ENCODE measurements at regions not wholly inside any gene's neighbourhood (a gene's known extent, or its start where the extent isn't known, plus 50 kb on each side); places are given as distances from the start of the nearest gene placed in this dataset.
"Not testable (repeated sequence)": the region's sequence is repeated elsewhere in the genome, so short reads cannot be mapped to it uniquely, and the experiment has no call there.

GRCh38 chr7:55736641-55737221, 125.8 kb downstream of the SEPTIN14 start:
- H3K4me2 ChIP-seq (ENCODE audit: low read depth, low read length): peak overlapping the region; percentile 62
- POLR2A ChIA-PET; H3K9ac ChIP-seq (ENCODE audit: insufficient read depth, low read depth, low read length); FAIRE-seq; H3K27ac ChIP-seq (ENCODE audit: extremely low read length, insufficient read depth, low read length); H4K20me1 ChIP-seq (ENCODE audit: insufficient read depth, low read length); CTCF ChIA-PET (ENCODE audit: low intra/inter-chr PET ratio, low total read pairs); H3K79me2 ChIP-seq (ENCODE audit: insufficient read depth, low read length); H3K9me3 ChIP-seq (ENCODE audit: low read length); BruUV-seq (replicated peaks); H3K36me3 ChIP-seq (replicated peaks in 1 of 2; ENCODE audit: control insufficient read depth in 1 of 2, insufficient read depth in 2 of 2, low read length in 2 of 2); H2AFZ ChIP-seq (ENCODE audit: low read length); H3K27me3 ChIP-seq (ENCODE audit: control insufficient read depth in 1 of 2, insufficient read depth in 2 of 2, low read length in 2 of 2); in situ Hi-C loops (cut with HindIII; ENCODE audit: extremely low pct_ligation_motif_present, low pct_unique_long_range_greater_than_20kb); intact Hi-C loops (cut with micrococcal nuclease; ENCODE audit: unreplicated experiment); TF ChIP-seq LCORL (IDR thresholded peaks at IDR 0.05): not testable (repeated sequence)
- peak; percentile 95 for ATAC-seq
- 20% methylated on average over 1 of the region's 11 CpGs for WGBS (ENCODE audit: low lambda C conversion rate)
- peak; percentile 6 for DNase-seq (ENCODE audit: low spot score)
- peaks cover 13% of the 10 kb centered on the region; the same call in 1 of the 2 replicates for H3K4me1 ChIP-seq (ENCODE audit: insufficient read depth, low read length)
- 0 out of 6 replicates have a peak overlapping the region, but pooled peaks of 1 of the 3 experiments have one; percentile 21 for H3K4me3 ChIP-seq (replicated peaks in 1 of 3; ENCODE audit: insufficient read depth in 1 of 3, low read depth in 2 of 3, low read length in 3 of 3)
- TF ChIP-seq NFYB (CRISPR knock-in tag; IDR thresholded peaks at IDR 0.05) (peak; percentile 68), HNF4A (CRISPR knock-in tag; IDR thresholded peaks at IDR 0.05) (peak; percentile 17; the same call in 1 of the 2 replicates), RXRA (CRISPR knock-in tag; IDR thresholded peaks at IDR 0.05) (peak; percentile 69; the same call in 1 of the 2 replicates), TAF1 (CRISPR knock-in tag; IDR thresholded peaks at IDR 0.05) (0 out of 2 replicates have a peak, but pooled peaks have one; percentile 18), SALL2 (CRISPR knock-in tag; IDR thresholded peaks at IDR 0.05) (0 out of 2 replicates have a peak, but pooled peaks have one; percentile 46), THAP11 (CRISPR knock-in tag; IDR thresholded peaks at IDR 0.05) (0 out of 2 replicates have a peak, but pooled peaks have one; percentile 35), MED1 (CRISPR knock-in tag; IDR thresholded peaks at IDR 0.05) (0 out of 2 replicates have a peak, but pooled peaks have one; percentile 28), LCORL (CRISPR knock-in tag; IDR thresholded peaks at IDR 0.05) (0 out of 2 replicates have a peak, but pooled peaks have one; percentile 24), RARA (CRISPR knock-in tag; IDR thresholded peaks at IDR 0.05) (peak; percentile 78), SPEN (CRISPR knock-in tag; IDR thresholded peaks at IDR 0.05; ENCODE audit: low read depth) (0 out of 2 replicates have a peak, but pooled peaks have one; percentile 18), MYC (CRISPR knock-in tag; IDR thresholded peaks at IDR 0.05; ENCODE audit: borderline replicate concordance) (0 out of 2 replicates have a peak, but pooled peaks have one; percentile 34), NFYC (CRISPR knock-in tag; IDR thresholded peaks at IDR 0.05) (peak; percentile 75), SP2 (CRISPR knock-in tag; IDR thresholded peaks at IDR 0.05) (peak; percentile 74), DRAP1 (CRISPR knock-in tag; IDR thresholded peaks at IDR 0.05) (peak; percentile 15; the same call in 1 of the 2 replicates)
- TF ChIP-seq, protein P1, sequence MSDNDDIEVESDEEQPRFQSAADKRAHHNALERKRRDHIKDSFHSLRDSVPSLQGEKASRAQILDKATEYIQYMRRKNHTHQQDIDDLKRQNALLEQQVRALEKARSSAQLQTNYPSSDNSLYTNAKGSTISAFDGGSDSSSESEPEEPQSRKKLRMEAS (IDR thresholded peaks at IDR 0.05): peak; percentile 36; the same call in 1 of the 2 replicates
- TF ChIP-seq, protein P2, sequence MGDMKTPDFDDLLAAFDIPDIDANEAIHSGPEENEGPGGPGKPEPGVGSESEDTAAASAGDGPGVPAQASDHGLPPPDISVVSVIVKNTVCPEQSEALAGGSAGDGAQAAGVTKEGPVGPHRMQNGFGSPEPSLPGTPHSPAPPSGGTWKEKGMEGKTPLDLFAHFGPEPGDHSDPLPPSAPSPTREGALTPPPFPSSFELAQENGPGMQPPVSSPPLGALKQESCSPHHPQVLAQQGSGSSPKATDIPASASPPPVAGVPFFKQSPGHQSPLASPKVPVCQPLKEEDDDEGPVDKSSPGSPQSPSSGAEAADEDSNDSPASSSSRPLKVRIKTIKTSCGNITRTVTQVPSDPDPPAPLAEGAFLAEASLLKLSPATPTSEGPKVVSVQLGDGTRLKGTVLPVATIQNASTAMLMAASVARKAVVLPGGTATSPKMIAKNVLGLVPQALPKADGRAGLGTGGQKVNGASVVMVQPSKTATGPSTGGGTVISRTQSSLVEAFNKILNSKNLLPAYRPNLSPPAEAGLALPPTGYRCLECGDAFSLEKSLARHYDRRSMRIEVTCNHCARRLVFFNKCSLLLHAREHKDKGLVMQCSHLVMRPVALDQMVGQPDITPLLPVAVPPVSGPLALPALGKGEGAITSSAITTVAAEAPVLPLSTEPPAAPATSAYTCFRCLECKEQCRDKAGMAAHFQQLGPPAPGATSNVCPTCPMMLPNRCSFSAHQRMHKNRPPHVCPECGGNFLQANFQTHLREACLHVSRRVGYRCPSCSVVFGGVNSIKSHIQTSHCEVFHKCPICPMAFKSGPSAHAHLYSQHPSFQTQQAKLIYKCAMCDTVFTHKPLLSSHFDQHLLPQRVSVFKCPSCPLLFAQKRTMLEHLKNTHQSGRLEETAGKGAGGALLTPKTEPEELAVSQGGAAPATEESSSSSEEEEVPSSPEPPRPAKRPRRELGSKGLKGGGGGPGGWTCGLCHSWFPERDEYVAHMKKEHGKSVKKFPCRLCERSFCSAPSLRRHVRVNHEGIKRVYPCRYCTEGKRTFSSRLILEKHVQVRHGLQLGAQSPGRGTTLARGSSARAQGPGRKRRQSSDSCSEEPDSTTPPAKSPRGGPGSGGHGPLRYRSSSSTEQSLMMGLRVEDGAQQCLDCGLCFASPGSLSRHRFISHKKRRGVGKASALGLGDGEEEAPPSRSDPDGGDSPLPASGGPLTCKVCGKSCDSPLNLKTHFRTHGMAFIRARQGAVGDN (CRISPR knock-in tag; IDR thresholded peaks at IDR 0.05): peak; percentile 77
- TF ChIP-seq, protein P3, sequence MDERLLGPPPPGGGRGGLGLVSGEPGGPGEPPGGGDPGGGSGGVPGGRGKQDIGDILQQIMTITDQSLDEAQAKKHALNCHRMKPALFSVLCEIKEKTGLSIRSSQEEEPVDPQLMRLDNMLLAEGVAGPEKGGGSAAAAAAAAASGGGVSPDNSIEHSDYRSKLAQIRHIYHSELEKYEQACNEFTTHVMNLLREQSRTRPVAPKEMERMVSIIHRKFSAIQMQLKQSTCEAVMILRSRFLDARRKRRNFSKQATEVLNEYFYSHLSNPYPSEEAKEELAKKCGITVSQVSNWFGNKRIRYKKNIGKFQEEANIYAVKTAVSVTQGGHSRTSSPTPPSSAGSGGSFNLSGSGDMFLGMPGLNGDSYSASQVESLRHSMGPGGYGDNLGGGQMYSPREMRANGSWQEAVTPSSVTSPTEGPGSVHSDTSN (CRISPR knock-in tag; IDR thresholded peaks at IDR 0.05): peak; percentile 80
